Fibroblast of skin of right biceps (primary cell): ENCODE measurements at regions not wholly inside any gene's neighbourhood (a gene's known extent, or its start where the extent isn't known, plus 50 kb on each side); places are given as distances from the start of the nearest gene placed in this dataset.

Source experiments
- DNase-seq: peaks from one replicate; pipeline ENCODE4 v3.0.0-alpha.2; 2013

DNA sequence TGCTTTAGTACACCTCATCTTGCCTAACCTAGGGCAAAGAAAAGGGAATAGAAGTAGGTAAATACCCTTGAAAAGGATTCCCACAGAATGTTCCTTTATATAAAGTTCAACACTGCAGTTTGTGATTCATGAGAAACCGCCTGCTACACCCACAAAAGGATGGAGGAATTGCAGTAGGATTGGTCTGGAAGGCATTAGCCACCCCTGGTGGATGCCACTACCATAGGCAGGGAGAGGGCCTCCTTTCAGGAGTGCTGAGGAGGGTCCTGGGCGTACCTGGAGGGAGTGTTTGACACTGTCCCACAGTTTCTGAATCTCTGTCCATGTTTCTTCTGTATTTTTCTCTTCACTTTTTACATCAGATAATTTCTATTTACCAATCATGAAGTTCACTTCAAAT, 221.8 kb upstream of the TMEM72 start:
- DNase-seq = no peak

DNA sequence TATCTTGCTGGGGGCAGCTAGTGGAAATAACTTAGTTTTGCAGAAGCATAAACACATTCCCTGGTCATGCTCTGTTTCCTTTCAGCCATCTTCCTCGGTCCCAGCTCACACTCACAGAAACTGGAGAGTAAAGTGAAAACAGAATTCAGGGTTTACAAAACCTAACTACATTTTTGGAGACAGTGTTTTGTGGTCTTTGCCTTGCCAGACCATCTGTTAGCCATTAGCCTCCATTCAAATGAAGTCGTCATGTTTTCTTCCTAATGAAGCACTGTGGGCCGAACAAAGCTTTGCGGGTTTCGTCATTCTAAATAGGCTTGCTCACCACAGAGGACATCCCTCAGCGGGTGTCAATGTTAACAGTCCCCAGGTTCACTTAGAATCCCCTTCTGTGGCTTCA, 214.6 kb upstream of the TMEM72 start:
- DNase-seq = peak; percentile 93

- DNase-seq = peak; percentile 21
These were observed 214.0 kb upstream of the TMEM72 start for GRCh38 chr10:44697116-44697515.

- DNase-seq = no peak
These were observed 208.6 kb upstream of the TMEM72 start for GRCh38 chr10:44702531-44702930.

DNA sequence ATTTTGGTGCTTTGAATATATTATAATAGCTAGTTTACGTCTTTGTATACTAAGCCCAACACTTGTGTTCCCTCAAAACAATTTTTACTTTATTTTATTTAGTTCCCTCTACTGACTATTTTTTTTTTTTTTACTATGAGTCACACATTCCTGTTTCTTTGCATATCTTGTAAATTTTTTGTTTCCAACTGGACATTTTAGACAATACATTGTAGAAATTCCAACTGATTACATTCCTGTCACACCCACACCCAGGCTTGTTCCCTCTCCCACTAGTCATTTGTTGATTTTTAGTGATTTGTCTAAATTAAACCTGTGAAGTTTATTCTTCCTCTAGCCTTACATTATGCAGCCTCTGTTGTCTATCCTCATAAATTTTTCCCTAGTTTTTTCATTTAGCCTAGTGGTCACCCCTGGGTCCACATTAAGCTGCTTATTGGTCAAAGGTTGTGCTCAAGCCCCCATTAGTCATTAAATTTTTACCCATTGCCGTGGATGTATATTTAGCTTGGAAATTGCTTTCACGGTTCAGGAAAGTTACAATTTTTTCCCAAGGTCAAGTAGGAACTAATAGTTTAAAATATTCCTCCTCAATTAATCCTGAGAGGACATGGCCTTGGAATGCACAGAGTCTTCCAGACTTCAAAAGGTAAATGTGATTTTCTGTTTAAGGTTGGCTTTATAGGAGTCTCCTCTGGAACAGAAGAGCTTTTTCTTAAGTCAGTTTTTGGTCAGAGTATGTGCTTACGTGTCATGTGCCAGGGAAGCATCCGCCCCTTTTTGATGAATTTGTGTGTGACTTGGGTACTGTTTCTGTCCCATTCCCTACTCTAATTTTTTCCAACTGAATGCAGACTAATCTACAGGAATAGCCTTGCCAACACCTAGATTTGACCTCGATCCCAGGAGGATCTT, 207.6 kb upstream of the TMEM72 start:
- DNase-seq = peak; percentile 82

DNA sequence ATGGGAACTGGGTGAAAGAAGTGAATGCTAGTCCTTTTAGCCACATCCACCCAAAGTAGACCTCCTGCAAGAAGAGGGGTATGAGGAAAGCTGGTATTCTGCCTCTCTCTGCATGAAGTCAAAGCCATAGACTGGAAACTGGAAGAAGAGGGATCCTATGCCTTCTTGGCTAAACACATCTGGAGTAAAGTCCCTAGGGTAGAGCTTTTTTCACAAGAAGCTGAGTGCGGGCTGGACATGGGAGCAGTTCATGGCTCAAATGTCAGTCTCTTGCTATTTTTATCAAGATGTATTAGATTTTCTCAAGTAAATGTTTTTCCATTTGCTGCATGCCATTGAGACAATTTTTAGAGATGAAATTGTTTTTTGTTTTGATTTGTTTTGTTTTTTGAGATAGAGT, 206.5 kb upstream of the TMEM72 start:
- DNase-seq = no peak

GRCh38 chr10:44706745-44707144, 204.4 kb upstream of the TMEM72 start:
- peak; percentile 99 for DNase-seq

DNA sequence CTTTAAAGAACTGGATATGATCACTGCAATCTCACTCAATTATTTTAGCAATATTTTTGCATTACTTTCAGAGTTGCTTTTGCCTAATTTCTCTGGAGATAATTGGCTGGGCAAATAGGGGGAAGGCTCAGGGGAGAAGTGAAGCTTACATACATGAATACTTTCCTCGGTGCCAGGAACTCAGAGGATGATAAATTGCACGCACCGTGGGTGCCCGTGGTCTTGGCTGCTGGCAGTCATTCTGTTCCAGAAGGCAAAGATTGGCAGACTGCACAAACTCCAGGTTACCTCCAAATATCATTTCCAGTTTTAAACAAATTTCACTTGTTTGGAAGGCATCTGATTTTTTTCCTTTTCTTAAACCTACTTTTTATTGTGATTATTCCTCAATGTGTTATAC, 197.8 kb upstream of the TMEM72 start:
- no peak for DNase-seq

DNA sequence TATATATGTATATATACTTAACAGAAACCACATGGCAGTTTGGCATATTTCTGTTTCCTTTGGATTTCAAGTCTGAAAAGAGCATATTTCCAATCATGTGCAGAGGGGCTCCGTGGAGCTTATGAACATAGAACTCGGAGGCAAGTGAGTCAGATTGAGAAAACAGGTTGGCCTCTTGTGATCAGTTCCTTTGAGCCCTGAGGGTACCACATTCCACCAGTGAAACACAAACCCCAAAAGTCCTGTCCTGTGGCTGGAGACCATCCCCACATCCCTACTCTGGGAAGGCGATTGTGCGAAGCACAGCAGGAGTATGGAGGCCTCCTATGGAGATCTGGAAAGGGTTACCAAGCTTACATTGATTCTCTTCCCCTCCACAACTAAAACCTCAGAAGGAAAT, 196.7 kb upstream of the TMEM72 start:
- DNase-seq = no peak

- peak; percentile 91 for DNase-seq
These were observed 196.0 kb upstream of the TMEM72 start for GRCh38 chr10:44715136-44715535.

- DNase-seq = no peak
These were observed 194.6 kb upstream of the TMEM72 start for GRCh38 chr10:44716470-44717015.

GRCh38 chr10:44723082-44723481, 188.1 kb upstream of the TMEM72 start:
- no peak for DNase-seq

- peak; percentile 96 for DNase-seq
These were observed 187.4 kb upstream of the TMEM72 start for GRCh38 chr10:44723619-44724325.

GRCh38 chr10:44724415-44725174, 186.5 kb upstream of the TMEM72 start:
- peak; percentile 94 for DNase-seq

DNA sequence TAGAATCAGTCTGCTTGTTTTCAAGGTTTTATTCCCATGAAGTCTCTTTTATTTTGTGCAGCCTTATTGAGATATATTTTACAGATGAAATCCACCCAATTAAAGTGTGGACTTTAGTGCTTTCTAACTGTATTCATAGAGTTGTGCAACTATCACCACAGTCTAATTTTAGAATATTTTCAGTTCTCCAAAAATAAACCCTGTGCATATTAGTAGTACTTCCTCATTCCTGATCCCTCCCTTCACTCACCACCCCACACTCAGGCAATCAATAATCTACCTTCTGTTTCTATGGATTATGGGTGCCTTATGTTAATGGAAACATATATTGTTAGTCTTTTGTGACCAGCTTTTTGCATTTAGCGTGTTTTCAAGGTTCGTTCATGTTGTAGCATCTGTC, 185.7 kb upstream of the TMEM72 start:
- peak; percentile 79 for DNase-seq

DNA sequence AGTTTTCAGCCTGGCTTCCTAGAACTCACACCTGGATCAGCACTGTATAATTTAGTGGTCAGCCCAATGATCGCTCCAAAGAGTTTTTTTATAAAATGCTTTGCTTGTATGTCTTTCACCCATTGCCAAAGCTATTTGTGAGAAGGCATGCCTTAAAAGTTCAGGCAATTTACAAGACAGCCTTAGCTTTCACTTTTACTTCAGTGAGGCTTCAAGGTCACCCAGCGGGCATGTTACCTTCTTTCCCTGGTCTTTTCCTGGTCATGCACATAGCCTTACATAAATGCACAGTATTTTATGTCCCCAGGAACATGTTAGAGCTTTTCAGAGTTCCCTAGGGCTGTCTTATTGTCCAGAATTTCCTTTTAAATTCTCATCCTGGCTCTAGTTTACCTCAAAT, 179.9 kb upstream of the TMEM72 start:
- DNase-seq = no peak

DNA sequence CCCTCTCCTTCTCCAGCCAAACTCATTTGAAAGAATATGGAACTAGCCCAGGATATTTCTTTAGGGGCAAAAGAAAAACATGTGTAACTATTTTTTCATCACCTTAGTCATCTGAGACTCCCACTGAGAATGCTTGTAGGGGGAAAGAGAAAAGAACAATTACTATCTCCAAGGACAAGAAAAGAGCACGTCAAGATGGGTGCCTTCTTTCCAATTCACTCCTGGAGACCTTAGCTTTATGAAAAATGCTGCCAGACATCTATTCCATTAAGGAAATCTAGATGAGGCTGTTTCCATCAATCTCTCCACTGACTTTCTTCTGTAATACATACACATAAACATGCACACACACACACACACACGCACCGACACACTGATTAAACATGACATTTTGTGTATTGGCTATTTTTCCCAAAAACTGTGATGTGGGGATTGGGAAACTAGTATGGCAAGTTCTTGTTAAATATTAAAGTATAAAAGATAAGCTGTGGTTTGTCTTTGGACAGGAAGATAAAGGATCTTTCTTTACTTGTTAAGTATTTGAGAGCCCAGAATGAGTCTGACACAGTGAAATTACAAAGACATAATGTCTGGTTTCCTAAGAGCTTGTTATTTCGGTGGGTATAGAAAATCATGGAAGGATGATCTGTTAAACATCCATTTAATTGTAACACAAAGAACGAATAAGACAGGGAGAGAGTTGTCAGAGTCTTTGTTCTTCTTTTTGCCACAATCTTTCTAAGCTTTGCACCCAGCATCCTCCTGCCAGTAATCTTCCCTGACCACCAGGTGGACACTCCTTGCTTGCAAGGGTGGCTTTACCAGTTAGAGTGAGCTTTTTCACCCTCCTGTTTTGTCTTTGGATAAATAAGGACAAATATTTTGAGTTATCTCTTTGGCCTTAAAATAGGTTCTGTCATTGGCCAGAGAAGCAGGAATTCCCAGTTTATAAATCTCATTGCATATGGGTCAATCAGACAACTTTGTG, 177.3 kb upstream of the TMEM72 start:
- no peak for DNase-seq

- DNase-seq = no peak
These were observed 168.9 kb upstream of the TMEM72 start for GRCh38 chr10:44742248-44742647.

GRCh38 chr10:44743535-44743934, 167.6 kb upstream of the TMEM72 start:
- no peak for DNase-seq

GRCh38 chr10:44745920-44746319, 165.2 kb upstream of the TMEM72 start:
- no peak for DNase-seq

DNA sequence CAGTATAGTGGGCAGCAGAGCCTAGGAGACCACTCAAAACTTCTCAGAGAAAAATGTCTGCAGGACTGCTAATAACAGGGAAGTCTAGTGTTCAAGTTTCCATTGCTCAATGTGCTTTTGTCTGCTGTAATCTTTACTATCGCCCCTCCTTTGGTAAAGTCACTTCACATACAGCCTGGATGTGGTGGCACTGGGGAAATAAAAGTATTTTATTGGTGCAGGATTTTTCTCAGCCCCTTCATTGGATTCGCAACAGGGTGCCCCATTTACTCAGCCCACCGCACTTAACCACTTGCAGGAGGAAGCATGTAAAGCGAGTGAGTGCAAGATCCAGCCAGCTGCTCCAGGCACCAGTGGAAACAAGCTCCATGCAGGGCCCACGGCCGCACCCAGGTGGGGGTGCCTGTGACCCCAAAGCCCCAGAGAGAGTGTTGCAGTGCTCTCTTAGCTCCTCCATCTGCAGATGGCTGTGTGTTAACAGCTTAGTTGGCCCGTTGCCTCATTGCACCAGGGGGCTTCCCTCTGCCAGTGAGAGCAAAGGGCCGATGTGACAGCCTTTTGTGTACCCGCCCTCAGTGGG, 163.5 kb upstream of the TMEM72 start:
- no peak for DNase-seq

DNA sequence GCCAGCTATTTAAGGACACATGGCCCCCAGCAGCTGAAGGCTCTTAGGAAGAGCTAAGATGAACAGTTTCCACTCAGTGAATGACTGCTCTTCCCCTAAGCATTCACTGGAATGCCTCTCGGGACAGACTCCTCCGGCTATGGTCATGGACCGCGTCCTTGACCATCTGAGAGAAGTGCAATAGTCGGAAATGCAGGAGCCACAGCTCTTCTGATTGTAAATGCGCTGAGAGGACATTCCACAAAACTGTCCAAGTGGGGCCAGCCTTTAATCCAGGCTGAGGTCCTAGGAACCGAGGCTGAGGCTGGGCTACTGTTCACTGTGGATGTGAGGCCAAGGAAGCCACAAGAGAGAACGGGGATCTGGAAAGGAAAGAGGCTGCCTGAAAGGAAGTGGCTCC, 162.0 kb upstream of the TMEM72 start:
- no peak for DNase-seq
